ENCODE measurements at regions not wholly inside any gene's neighbourhood (a gene's known extent, or its start where the extent isn't known, plus 50 kb on each side); places are given as distances from the start of the nearest gene placed in this dataset.

- no peak overlapping the region for H2AFZ ChIP-seq (ENCODE audit: low read depth)
Observed at GRCh38 chr21:37986000-37986399, 69.7 kb upstream of the KCNJ6 start.

GRCh38 chr21:37986751-37987399, 70.6 kb upstream of the KCNJ6 start:
- Histone ChIP-seq H3K4me1 (ENCODE audit: low read depth, poor library complexity, severe bottlenecking) (no peaks in the 10 kb centered on the region), H4K20me1 (ENCODE audit: insufficient read depth) (no peaks in the 10 kb centered on the region), H3K4me3 (IDR thresholded peaks at IDR 0.05; ENCODE audit: insufficient read depth, low read depth, low read length) (no peak overlapping the region), H3K4me2 (no peak overlapping the region), H3K79me2 (ENCODE audit: insufficient read depth, low read depth) (no peaks in the 10 kb centered on the region), H3K27ac (no peak overlapping the region), H3K27me3 (ENCODE audit: insufficient read depth, low read depth) (no peaks in the 10 kb centered on the region), H2AFZ (ENCODE audit: low read depth) (no peak overlapping the region), H3K9ac (no peak overlapping the region), H3K36me3 (ENCODE audit: insufficient read depth) (no peaks in the 10 kb centered on the region)
- no peak for TF ChIP-seq CTCF (conservative IDR thresholded peaks at IDR 0.05; ENCODE audit: low read depth, low read length)

More at GRCh38 chr21:37986000-37986399, 69.7 kb upstream of the KCNJ6 start:
- no peak for TF ChIP-seq CTCF (conservative IDR thresholded peaks at IDR 0.05; ENCODE audit: low read depth, low read length)
- Histone ChIP-seq H3K4me2 (no peak overlapping the region), H3K4me3 (IDR thresholded peaks at IDR 0.05; ENCODE audit: insufficient read depth, low read depth, low read length) (no peak overlapping the region), H3K9ac (no peak overlapping the region), H3K4me1 (ENCODE audit: low read depth, poor library complexity, severe bottlenecking) (no peaks in the 10 kb centered on the region), H3K27ac (no peak overlapping the region), H3K36me3 (ENCODE audit: insufficient read depth) (no peaks in the 10 kb centered on the region), H3K79me2 (ENCODE audit: insufficient read depth, low read depth) (no peaks in the 10 kb centered on the region), H4K20me1 (ENCODE audit: insufficient read depth) (no peaks in the 10 kb centered on the region), H3K27me3 (ENCODE audit: insufficient read depth, low read depth) (no peaks in the 10 kb centered on the region)

- Histone ChIP-seq H3K4me1 (ENCODE audit: low read depth, poor library complexity, severe bottlenecking) (no peaks in the 10 kb centered on the region), H3K36me3 (ENCODE audit: insufficient read depth) (no peaks in the 10 kb centered on the region), H3K27ac (no peak overlapping the region), H3K9ac (no peak overlapping the region), H3K4me2 (no peak overlapping the region), H3K4me3 (IDR thresholded peaks at IDR 0.05; ENCODE audit: insufficient read depth, low read depth, low read length) (no peak overlapping the region), H3K79me2 (ENCODE audit: insufficient read depth, low read depth) (no peaks in the 10 kb centered on the region), H2AFZ (ENCODE audit: low read depth) (no peak overlapping the region), H3K27me3 (ENCODE audit: insufficient read depth, low read depth) (no peaks in the 10 kb centered on the region), H4K20me1 (ENCODE audit: insufficient read depth) (no peaks in the 10 kb centered on the region)
- TF ChIP-seq CTCF (conservative IDR thresholded peaks at IDR 0.05; ENCODE audit: low read depth, low read length), result no peak
Observed at GRCh38 chr21:37987668-37988067, 71.4 kb upstream of the KCNJ6 start.

- Histone ChIP-seq H4K20me1 (ENCODE audit: insufficient read depth) (no peaks in the 10 kb centered on the region), H3K4me3 (IDR thresholded peaks at IDR 0.05; ENCODE audit: insufficient read depth, low read depth, low read length) (no peak overlapping the region), H3K79me2 (ENCODE audit: insufficient read depth, low read depth) (no peaks in the 10 kb centered on the region), H3K27me3 (ENCODE audit: insufficient read depth, low read depth) (no peaks in the 10 kb centered on the region), H2AFZ (ENCODE audit: low read depth) (no peak overlapping the region), H3K9ac (no peak overlapping the region), H3K27ac (no peak overlapping the region), H3K4me2 (no peak overlapping the region), H3K36me3 (ENCODE audit: insufficient read depth) (no peaks in the 10 kb centered on the region), H3K4me1 (ENCODE audit: low read depth, poor library complexity, severe bottlenecking) (no peaks in the 10 kb centered on the region)
- TF ChIP-seq CTCF (conservative IDR thresholded peaks at IDR 0.05; ENCODE audit: low read depth, low read length), result no peak
Observed at GRCh38 chr21:37993071-37993470, 76.8 kb upstream of the KCNJ6 start.

Measured in KMS-11 (cell line).